Ishikawa (cell line): ENCODE measurements at regions not wholly inside any gene's neighbourhood (a gene's known extent, or its start where the extent isn't known, plus 50 kb on each side); places are given as distances from the start of the nearest gene placed in this dataset.
A peak's percentile ranks its signal among the peaks of the same experiment; 100 is the strongest.

ENCODE experiments used
- CEBPB ChIP-seq: IDR thresholded peaks from 2 replicates; pipeline ENCODE4 v1.6.1; 2012
- CREB1 ChIP-seq: IDR thresholded peaks from 2 replicates; pipeline ENCODE4 v1.6.1; 2012; ENCODE audit warnings: low read depth
- EGR1 ChIP-seq: IDR thresholded peaks from 2 replicates; pipeline ENCODE4 v1.6.1; 2012
- EP300 ChIP-seq: IDR thresholded peaks from 2 replicates; pipeline ENCODE4 v1.6.1; 2012; ENCODE audit warnings: borderline replicate concordance
- FOXM1 ChIP-seq: IDR thresholded peaks from 2 replicates; pipeline ENCODE4 v1.6.1; 2012; ENCODE audit warnings: low read depth, borderline replicate concordance
- MAX ChIP-seq: IDR thresholded peaks from 2 replicates; pipeline ENCODE4 v1.6.1; 2012
- NFIC ChIP-seq: IDR thresholded peaks from 2 replicates; pipeline ENCODE4 v1.6.1; 2012
- RAD21 ChIP-seq: IDR thresholded peaks from 2 replicates; pipeline ENCODE4 v1.6.1; 2012; ENCODE audit warnings: low read depth
- REST ChIP-seq: IDR thresholded peaks from 2 replicates; pipeline ENCODE4 v1.6.1; 2012; ENCODE audit warnings: low read depth, mild to moderate bottlenecking
- TAF1 ChIP-seq: IDR thresholded peaks from 2 replicates; pipeline ENCODE4 v1.6.1; 2012; ENCODE audit warnings: low read depth, mild to moderate bottlenecking
- TCF12 ChIP-seq: IDR thresholded peaks from 2 replicates; pipeline ENCODE4 v1.6.1; 2012; ENCODE audit warnings: low read depth
- TEAD4 ChIP-seq: IDR thresholded peaks from 2 replicates; pipeline ENCODE4 v1.6.1; 2012
- YY1 ChIP-seq: IDR thresholded peaks from 2 replicates; pipeline ENCODE4 v1.6.1; 2012; ENCODE audit warnings: low read depth
- ZBTB7A ChIP-seq: IDR thresholded peaks from 2 replicates; pipeline ENCODE4 v1.6.1; 2012; ENCODE audit warnings: low read depth
- TF ChIP-seq, protein P1 (sequence below): IDR thresholded peaks from 2 replicates; pipeline ENCODE4 v1.6.1; 2012

DNA sequence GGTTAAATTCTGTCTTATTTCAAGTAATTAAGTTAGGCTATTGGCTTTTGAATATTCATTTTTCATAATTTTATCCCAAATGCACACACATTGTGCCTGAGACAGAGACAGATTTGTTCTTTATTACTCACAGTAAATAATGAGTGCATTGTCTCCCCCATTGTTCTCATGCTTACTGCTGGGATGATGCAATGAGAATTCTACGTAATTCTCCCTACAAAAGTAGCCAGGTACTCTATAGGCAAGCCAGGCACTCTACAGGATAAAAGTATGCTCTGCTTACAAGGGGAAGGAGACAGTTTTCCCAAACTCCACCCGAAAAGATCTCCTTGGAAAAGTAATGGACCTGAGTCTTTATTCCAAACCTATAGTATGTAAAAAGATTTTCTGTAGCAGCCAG lies 1890.7 kb upstream of the PCDH10 start:
- TF ChIP-seq CEBPB (peak; percentile 42), ZBTB7A (no peak), FOXM1 (no peak)

DNA sequence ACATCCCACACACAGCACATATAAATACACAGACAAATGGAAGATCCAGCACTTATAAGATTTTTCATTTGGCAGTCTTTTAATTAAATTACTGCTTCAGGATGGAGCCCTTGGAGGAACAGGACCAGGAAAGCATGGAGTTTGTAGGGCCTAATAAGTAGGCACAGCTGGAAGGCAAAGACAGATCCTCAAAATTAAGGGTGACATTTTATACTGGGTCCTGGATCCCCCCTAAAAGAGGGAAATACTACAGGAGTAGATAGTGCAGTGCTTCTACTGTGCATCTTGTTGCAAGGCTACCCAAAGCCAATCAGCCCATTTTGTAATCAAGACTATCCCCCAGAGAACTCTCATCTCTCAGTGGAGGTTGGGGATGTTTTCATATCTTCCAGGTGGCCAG lies 1860.7 kb upstream of the PCDH10 start:
- TF ChIP-seq TAF1 (no peak), EP300 (no peak)
- TF ChIP-seq, protein P1, sequence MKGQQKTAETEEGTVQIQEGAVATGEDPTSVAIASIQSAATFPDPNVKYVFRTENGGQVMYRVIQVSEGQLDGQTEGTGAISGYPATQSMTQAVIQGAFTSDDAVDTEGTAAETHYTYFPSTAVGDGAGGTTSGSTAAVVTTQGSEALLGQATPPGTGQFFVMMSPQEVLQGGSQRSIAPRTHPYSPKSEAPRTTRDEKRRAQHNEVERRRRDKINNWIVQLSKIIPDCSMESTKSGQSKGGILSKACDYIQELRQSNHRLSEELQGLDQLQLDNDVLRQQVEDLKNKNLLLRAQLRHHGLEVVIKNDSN: no peak

- no peak for TF ChIP-seq NFIC
Observed at GRCh38 chr4:131296192-131296591, 1852.9 kb upstream of the PCDH10 start.

DNA sequence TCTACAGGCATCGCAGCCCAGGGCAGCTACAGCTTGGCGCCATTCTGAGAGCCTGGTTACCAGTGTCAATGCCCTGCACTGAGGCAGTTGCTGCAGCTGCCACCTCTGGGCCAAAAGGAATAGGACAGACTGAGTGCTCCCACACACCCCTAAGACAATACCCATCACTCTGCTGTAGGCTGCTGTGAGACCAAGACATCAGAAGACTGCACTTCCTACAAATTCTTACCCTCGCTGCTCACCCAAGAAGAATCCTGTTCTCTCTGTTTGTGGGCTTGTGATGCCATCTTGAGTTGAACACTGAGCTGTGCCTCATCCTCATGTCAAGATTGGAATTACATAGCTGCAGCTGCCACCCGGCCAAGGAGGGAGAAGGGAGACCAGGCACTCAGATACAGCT lies 1847.0 kb upstream of the PCDH10 start:
- TF ChIP-seq YY1: no peak
- peak; percentile 30; the same call in 1 of the 2 replicates for TF ChIP-seq RAD21

DNA sequence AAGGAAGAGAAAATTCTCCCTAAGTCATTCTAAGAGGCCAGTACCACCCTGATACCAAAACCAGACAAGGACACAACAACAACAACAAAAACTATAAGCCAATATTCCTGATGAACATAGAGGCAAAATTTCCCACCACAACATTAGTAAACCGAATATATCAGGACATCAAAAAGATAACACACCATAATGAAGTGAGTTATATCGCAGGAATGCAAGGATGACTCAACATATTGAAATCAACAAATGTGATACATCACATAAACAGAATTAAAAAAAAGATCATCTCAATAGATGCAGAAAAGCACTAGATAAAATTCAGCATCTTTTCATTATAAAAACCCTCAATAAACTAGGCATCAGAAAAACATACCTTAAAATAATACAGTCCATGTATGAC lies 1844.4 kb upstream of the PCDH10 start:
- TF ChIP-seq TCF12 (no peak), FOXM1 (no peak), MAX (no peak), RAD21 (no peak), CREB1 (no peak), NFIC (no peak), REST (no peak), EGR1 (no peak), EP300 (no peak), CEBPB (no peak), YY1 (no peak), ZBTB7A (no peak), TEAD4 (no peak), TAF1 (no peak)
- TF ChIP-seq, protein P1: no peak

DNA sequence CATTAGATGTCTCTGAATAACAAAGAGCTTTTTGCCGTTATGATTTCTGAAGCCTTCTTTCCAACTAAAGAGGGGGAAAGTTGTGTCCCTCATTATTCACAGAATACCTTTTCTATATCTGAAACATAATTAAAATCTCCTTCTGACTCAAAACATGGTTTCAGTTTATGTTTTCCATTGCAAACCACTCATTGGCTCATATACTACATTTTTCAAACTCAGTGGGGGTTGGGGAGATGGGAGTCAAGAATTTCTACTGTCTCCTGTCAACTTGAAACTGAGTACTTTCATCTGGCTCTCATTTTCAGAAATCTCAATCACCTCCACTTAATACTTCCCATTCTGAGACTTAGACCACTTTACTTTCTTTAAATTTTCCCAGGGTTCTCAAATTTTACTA lies 1839.5 kb upstream of the PCDH10 start:
- TF ChIP-seq MAX: no peak
- TF ChIP-seq EP300: no peak
- no peak for TF ChIP-seq REST
- no peak for TF ChIP-seq CEBPB
- TF ChIP-seq EGR1: no peak
- no peak for TF ChIP-seq ZBTB7A
- TF ChIP-seq TAF1: no peak
- TF ChIP-seq NFIC: no peak
- no peak for TF ChIP-seq YY1
- no peak for TF ChIP-seq RAD21
- no peak for TF ChIP-seq CREB1
- TF ChIP-seq, protein P1: no peak
- TF ChIP-seq TEAD4: no peak
- no peak for TF ChIP-seq TCF12
- TF ChIP-seq FOXM1: no peak

DNA sequence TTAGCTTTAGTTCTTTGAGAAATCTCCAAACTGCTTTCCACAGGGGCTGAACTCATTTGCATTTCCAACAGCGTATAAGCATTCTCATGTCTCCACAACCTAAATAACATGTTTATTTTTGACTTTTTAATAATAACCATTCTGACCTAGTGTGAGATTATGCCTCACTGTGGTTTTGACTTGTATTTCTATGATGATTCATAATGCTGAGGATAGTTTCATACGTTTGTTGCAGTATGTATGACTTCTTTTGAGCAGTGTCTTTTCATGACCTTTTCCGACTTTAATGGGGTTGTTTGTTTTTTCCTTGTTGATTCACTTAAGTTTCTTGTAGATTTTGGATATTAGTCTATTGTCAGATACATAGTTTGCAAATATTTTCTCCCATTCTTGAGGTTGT lies 1833.0 kb upstream of the PCDH10 start:
- TF ChIP-seq EGR1 (no peak), FOXM1 (no peak), MAX (no peak), CEBPB (no peak), TAF1 (no peak), ZBTB7A (no peak), NFIC (no peak), REST (no peak), CREB1 (no peak), EP300 (no peak), TCF12 (no peak), RAD21 (no peak)
- TF ChIP-seq, protein P1: no peak
